Peyer's patch (tissue), 4 donors: ENCODE measurements at regions not wholly inside any gene's neighbourhood (a gene's known extent, or its start where the extent isn't known, plus 50 kb on each side); places are given as distances from the start of the nearest gene placed in this dataset.

Experiments
- CTCF ChIP-seq, 6 experiments: fragments of 450-650 bp in 4 of 6; fragments of 200-600 bp in 2 of 6; sonication (generic) in 1 of 6; IDR thresholded peaks; one replicate each; pipeline ENCODE4 v1.5.1; 2017 to 2019; ENCODE audit warnings: antibody characterized with exemption in 6 of 6, mild to moderate bottlenecking in 3 of 6, moderate library complexity in 1 of 6
- POLR2A ChIP-seq, 2 donors: fragments of 450-650 bp; IDR thresholded peaks; one replicate each; pipeline ENCODE4 v1.5.1; 2017; ENCODE audit warnings: antibody characterized with exemption in 2 of 2, mild to moderate bottlenecking in 2 of 2, moderate library complexity in 2 of 2

- TF ChIP-seq CTCF (IDR thresholded peaks at IDR 0.05), result no peak
- TF ChIP-seq POLR2A (IDR thresholded peaks at IDR 0.05), result no peak
These were observed 474.2 kb upstream of the ZNF385D start for GRCh38 chr3:22225161-22225560.
